Putamen (tissue), 1 donor: ENCODE measurements at regions not wholly inside any gene's neighbourhood (a gene's known extent, or its start where the extent isn't known, plus 50 kb on each side); places are given as distances from the start of the nearest gene placed in this dataset.

Experiments
- DNase-seq: peaks from one replicate; pipeline ENCODE4 v3.0.0-alpha.2; 2016; ENCODE audit warnings: low spot score

DNA sequence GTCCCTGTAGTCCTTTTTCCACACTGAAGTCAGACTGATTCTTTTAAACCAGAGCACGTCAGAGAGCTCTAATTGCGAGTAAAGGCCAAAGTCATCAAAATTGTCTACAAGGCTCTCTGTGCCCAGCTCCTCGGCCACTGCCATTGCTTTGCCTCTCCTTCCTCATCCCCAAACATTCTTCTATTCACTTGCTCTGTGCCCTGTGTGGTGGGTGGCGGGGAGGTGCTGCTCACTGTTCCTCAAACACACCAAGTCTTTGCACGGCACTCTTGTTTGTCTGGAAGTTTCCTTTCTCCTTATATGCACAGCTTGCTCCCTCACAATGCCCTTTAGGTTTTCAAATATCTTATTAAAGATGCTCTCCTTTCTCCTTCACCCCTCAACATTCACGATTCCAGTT lies 100.1 kb upstream of the FSHR start:
- no peak for DNase-seq

DNA sequence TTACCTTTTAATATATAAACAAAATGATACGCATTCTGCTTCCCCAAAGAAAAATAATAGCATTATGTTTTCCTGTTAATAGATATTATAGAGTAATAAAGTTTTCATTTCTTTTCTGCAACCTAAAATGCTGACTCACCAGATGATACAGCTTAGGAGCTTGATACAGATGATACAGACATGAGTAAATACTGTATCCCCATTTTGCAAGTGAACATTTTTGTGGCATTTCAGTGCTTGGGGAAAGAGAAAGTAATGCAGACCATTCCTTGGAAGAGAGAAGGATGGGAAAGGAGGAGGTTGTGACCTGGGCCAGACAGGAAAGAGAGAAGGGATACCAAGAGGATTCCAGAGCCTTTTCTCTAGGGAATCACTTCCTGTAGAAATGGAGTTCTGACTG lies 97.5 kb upstream of the FSHR start:
- no peak for DNase-seq

GRCh38 chr2:49251251-49251650 lies 96.9 kb upstream of the FSHR start:
- no peak for DNase-seq

- no peak for DNase-seq
Measured at GRCh38 chr2:49248506-49248905, 94.2 kb upstream of the FSHR start.

- no peak for DNase-seq
Measured at GRCh38 chr2:49241991-49242390, 87.7 kb upstream of the FSHR start.

GRCh38 chr2:49241501-49241900 lies 87.2 kb upstream of the FSHR start:
- no peak for DNase-seq

DNA sequence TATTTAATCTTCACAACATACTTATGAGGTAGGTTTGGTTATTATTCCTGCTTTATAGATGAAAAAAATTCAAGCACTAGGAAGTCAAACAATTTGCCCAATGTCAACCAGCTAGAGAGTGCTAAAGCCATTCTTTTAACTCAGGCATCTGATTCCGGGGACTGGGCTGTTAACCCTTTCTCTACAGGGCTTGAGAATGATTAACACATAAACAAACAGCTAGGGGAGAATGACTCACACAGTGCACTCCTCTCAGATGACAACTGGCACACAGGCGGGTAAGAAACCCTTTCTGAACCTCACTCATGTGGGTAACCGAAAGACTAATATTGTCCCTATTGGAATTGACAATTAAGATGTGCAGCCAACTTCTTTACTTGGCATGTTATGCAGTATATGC lies 86.3 kb upstream of the FSHR start:
- no peak for DNase-seq

- DNase-seq = no peak
Measured at GRCh38 chr2:49238604-49238960, 84.3 kb upstream of the FSHR start.

DNA sequence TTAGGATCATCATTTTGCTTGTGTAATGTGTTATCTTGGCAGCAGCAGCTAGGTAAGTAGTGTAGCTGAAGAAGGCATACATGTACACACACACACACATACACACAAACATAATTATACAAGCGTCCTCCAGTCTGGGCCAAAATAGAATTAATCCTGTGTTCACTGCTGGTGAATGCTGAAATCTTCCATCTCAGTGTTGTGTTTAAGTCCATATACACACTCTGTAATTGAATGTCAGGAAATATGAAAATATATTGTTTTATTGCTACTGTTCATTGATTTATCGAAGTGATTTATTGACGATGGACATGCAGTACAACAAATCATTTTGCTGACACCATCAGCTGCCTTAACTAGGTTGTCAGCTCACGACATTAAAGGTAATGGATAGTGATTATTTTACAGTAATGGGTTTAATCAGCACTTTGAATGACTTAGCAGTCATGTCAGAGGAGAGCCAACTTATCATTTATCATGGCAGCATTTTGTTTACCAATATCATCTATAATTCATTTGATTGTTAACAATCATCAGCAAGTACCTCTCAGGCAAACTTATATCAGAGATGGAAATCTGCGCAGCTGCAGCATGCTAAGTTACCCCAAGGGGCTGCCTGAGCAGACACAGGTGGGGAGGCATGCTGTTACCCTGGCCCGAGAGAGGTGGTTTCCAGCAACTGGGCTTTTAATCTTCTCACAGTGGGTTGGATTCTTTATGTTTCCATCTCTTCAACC lies 83.7 kb upstream of the FSHR start:
- no peak for DNase-seq

- DNase-seq = no peak
Measured at GRCh38 chr2:49236316-49236715, 82.0 kb upstream of the FSHR start.

DNA sequence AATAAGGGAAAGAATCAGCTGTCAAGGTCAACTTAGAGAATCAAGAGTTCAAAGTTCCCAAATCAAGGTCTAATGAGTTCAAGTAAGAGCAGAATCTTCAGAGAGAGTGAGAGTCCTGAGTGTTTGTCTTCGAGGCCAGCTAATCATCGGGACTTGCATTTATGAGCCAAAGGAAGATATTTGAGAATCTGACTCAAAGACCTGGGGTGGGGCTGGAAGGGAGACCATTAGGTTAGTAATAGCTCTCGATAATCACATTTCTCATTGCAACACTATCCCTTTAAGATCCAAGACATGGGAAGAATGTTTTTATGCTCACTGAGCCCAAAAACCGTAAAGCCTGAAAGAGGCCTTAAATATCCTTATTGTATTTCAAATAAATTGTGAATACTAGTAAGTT lies 72.0 kb upstream of the FSHR start:
- no peak for DNase-seq

GRCh38 chr2:49225126-49225525 lies 70.8 kb upstream of the FSHR start:
- DNase-seq = no peak

- DNase-seq = no peak
Measured at GRCh38 chr2:49224426-49225010, 70.2 kb upstream of the FSHR start.

DNA sequence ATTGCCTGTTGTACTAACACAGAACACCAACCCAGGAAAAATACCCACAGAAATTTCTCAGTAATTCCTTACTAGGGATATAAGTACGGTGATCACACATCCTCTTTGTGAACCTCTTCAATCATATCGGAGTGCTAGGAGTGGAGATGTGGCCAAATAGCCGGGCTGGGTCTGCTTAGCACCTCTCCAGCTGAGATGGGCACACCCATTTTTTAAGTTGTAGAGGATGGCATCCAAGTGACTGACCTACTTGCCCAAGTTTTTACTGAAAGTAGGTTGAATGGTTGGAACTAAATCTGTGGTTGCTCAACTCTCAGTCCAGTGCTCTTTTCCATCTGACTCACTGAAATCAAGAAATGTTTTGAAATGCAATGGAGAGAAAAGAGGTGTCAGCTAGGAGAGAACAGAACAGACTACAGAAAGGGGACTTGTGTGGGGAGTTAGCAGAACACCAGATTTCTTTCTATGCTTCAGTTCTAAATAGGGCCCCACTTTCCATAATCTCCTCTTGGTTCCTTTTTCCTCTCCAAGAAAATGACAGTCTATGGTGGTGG lies 68.7 kb upstream of the FSHR start:
- no peak for DNase-seq

GRCh38 chr2:49219741-49220140 lies 65.4 kb upstream of the FSHR start:
- DNase-seq = no peak

GRCh38 chr2:49210191-49210590 lies 55.9 kb upstream of the FSHR start:
- no peak for DNase-seq

GRCh38 chr2:49207204-49207603 lies 52.9 kb upstream of the FSHR start:
- DNase-seq = no peak
